ENCODE measurements at regions not wholly inside any gene's neighbourhood (a gene's known extent, or its start where the extent isn't known, plus 50 kb on each side); places are given as distances from the start of the nearest gene placed in this dataset.
"Not testable (repeated sequence)": the region's sequence is repeated elsewhere in the genome, so short reads cannot be mapped to it uniquely, and the experiment has no call there.

DNA sequence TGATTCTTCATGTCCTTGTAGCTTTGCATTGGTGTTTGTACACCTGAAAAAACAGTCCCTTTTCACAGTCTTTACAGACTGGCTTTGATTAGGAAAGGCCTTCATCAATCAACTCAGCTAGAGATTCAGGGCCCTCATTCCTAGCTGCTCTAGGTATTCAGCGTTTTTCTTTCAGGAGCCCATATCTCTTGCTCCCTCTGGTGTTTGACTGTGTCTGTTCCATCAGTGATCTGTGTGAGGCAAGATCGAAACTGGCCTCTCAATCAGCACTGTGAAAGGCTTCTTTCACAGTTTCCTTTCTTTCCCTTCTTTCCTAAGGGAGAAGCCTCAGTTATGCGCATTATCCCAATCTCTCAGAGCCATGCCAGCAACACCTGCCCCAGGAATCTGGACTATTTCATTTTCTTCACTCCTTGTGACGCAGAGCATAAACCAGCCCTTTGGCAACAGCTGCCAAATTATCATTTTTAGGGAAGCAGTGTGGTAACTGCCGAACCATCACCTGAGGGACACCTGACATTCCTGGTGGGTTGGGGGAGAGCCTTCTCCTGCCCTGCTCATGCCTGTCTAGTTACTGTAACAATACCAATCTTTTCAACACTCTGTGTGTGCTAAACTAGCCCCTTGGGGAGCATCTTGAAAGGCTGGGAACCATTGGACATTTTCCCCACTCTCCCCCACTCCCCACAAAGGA is 75.7 kb upstream of the CCDC71L start:
- H3K36me3 Mint-ChIP-seq (ENCODE audit: insufficient read depth, unreplicated experiment): no peaks in the 10 kb centered on the region
- H3K27me3 Mint-ChIP-seq (ENCODE audit: unreplicated experiment): no peaks in the 10 kb centered on the region
- peak overlapping the region; percentile 40 for H3K4me3 Mint-ChIP-seq (ENCODE audit: low read depth, unreplicated experiment)
- CTCF ChIA-PET: interaction anchor here (0.6 to 2.2 kb wide), 12 partner anchors 19 to 560 kb away, joined by 3 to 61 read pairs (median 4); partner anchors contain the start of genes CCDC71L and NAMPT
- intact Hi-C loops (cut with micrococcal nuclease; ENCODE audit: unreplicated experiment): loop anchor here (1.0 to 2.0 kb wide), 5 partner anchors 38 to 558 kb away; partner anchors contain the start of gene CCDC71L
- no peaks in the 10 kb centered on the region for H3K9me3 Mint-ChIP-seq (ENCODE audit: low read depth, unreplicated experiment)
- peaks cover 16% of the 10 kb centered on the region for H3K4me1 Mint-ChIP-seq (ENCODE audit: low read depth, unreplicated experiment)
- H3K27ac Mint-ChIP-seq (ENCODE audit: unreplicated experiment): peak overlapping the region; percentile 48
- no TSS peak for BruUV-seq (replicated peaks)
- TF ChIP-seq, protein P1, sequence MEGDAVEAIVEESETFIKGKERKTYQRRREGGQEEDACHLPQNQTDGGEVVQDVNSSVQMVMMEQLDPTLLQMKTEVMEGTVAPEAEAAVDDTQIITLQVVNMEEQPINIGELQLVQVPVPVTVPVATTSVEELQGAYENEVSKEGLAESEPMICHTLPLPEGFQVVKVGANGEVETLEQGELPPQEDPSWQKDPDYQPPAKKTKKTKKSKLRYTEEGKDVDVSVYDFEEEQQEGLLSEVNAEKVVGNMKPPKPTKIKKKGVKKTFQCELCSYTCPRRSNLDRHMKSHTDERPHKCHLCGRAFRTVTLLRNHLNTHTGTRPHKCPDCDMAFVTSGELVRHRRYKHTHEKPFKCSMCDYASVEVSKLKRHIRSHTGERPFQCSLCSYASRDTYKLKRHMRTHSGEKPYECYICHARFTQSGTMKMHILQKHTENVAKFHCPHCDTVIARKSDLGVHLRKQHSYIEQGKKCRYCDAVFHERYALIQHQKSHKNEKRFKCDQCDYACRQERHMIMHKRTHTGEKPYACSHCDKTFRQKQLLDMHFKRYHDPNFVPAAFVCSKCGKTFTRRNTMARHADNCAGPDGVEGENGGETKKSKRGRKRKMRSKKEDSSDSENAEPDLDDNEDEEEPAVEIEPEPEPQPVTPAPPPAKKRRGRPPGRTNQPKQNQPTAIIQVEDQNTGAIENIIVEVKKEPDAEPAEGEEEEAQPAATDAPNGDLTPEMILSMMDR (IDR thresholded peaks at IDR 0.05; ENCODE audit: unreplicated experiment): peak; percentile 30
- DNase-seq: peak; percentile 62

DNA sequence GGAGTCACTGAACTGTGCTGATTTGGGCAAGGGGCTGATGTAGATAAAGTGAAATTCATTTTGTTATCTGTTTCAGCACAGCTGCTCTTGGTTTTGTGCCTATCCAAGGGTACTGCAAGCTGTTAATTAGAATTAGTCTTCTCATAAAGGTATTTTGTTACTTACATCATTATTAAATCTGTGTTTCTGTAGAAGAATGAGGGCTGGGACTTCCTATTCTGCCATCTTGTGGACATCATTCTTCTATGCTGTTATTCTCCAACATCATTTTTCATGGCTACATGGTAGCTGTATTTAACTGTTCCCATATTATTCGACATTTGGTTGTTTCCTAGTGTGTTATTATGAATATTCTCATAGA is 76.2 kb upstream of the CCDC71L start:
- BruUV-seq (replicated peaks): no TSS peak
- CTCF ChIA-PET: interaction anchor here (1.0 to 2.2 kb wide), 7 partner anchors 38 to 560 kb away, joined by 3 to 61 read pairs (median 7); partner anchors contain the start of gene CCDC71L
- H3K27ac Mint-ChIP-seq (ENCODE audit: unreplicated experiment): peak overlapping the region; percentile 48
- H3K36me3 Mint-ChIP-seq (ENCODE audit: insufficient read depth, unreplicated experiment): no peaks in the 10 kb centered on the region
- DNase-seq: peak; percentile 4
- TF ChIP-seq, protein P1 (IDR thresholded peaks at IDR 0.05; ENCODE audit: unreplicated experiment): no peak
- intact Hi-C loops (cut with micrococcal nuclease; ENCODE audit: unreplicated experiment): loop anchor here (1.0 to 2.0 kb wide), 3 partner anchors 38 to 559 kb away; no protein-coding TSS in a partner anchor
- no peaks in the 10 kb centered on the region for H3K27me3 Mint-ChIP-seq (ENCODE audit: unreplicated experiment)
- H3K4me1 Mint-ChIP-seq (ENCODE audit: low read depth, unreplicated experiment): peaks cover 16% of the 10 kb centered on the region
- H3K4me3 Mint-ChIP-seq (ENCODE audit: low read depth, unreplicated experiment): peak overlapping the region; percentile 40
- H3K9me3 Mint-ChIP-seq (ENCODE audit: low read depth, unreplicated experiment): no peaks in the 10 kb centered on the region

DNA sequence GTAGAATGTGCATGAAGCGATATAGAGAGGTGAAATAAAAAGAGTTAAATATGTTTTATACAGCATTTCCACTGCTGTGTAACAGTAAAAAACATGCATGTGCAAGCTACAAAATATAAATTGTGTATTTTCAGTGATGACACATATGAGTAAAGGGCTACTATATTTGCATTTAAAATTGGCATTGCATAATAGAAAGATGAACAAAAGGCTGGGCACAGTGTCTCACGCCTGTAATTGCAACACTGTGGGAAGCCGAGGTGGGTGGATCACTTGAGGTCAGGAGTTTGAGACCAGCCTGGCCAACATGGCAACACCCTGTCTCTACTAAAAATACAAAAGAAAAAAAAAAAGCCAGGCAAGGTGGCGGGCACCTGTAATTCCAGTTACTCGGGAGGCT is 79.8 kb upstream of the CCDC71L start:
- no peak for DNase-seq
- Mint-ChIP-seq H3K27ac (ENCODE audit: unreplicated experiment) (no peak overlapping the region), H3K36me3 (ENCODE audit: insufficient read depth, unreplicated experiment) (no peaks in the 10 kb centered on the region), H3K9me3 (ENCODE audit: low read depth, unreplicated experiment) (no peaks in the 10 kb centered on the region), H3K4me1 (ENCODE audit: low read depth, unreplicated experiment) (peaks cover 14% of the 10 kb centered on the region), H3K4me3 (ENCODE audit: low read depth, unreplicated experiment) (no peak overlapping the region), H3K27me3 (ENCODE audit: unreplicated experiment) (no peaks in the 10 kb centered on the region)
- no TSS peak for BruUV-seq (replicated peaks)
- CTCF ChIA-PET: no interaction called here
- TF ChIP-seq, protein P1 (IDR thresholded peaks at IDR 0.05; ENCODE audit: unreplicated experiment): no peak
- intact Hi-C loops (cut with micrococcal nuclease; ENCODE audit: unreplicated experiment): no loop called here

DNA sequence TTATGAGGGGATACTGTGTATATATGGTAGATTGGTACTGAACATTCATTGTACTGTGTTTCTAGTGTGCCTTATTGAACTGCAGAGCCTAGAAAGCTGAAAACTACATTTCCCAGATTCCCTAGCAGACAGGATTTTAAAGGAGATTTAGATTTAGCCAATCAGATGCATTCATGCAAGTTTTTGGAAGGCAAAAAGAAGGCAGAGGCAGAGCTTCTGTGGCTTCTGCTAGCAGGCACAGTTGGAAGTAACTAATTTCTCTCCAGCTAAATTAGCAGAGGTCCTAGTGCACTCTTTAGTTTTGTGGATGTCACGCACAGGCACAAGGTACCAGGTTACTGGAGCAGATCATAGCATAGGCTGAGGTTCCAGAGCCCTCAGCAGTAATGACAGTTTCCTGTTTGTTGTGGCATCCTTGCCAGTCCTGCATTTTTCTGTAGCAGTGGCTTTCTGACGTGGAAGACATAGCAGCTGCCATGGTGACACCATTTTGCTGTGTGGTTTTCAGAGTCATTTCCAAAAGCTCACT is 83.7 kb upstream of the CCDC71L start:
- intact Hi-C loops (cut with micrococcal nuclease; ENCODE audit: unreplicated experiment): no loop called here
- Mint-ChIP-seq H3K9me3 (ENCODE audit: low read depth, unreplicated experiment) (no peaks in the 10 kb centered on the region), H3K27me3 (ENCODE audit: unreplicated experiment) (no peaks in the 10 kb centered on the region), H3K27ac (ENCODE audit: unreplicated experiment) (no peak overlapping the region), H3K4me3 (ENCODE audit: low read depth, unreplicated experiment) (no peak overlapping the region), H3K36me3 (ENCODE audit: insufficient read depth, unreplicated experiment) (no peaks in the 10 kb centered on the region), H3K4me1 (ENCODE audit: low read depth, unreplicated experiment) (no peaks in the 10 kb centered on the region)
- CTCF ChIA-PET: interaction anchor here (1.0 kb wide), 1 partner anchor 202 kb away, joined by 3 read pairs; no protein-coding TSS in a partner anchor
- TF ChIP-seq, protein P1 (IDR thresholded peaks at IDR 0.05; ENCODE audit: unreplicated experiment): no peak
- BruUV-seq (replicated peaks): no TSS peak
- no peak for DNase-seq

DNA sequence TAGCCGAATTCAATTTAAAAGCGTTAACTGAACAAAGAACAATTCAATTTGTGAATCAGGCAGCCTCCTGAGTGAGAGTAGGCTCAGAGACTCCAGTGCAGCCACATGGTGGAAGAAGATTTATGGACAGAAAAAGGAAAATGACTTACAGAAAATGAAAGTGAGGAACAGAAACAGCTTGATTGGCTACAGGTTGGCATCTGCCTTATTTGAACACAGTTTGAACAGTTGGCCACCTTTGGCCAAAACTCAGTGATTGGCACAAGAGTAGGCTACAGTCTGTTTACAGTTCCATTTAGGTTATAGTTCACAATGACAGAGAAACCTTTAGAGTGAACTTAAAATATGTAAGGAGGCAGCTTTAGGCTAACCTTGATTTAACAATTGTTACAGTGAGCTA is 86.3 kb upstream of the CCDC71L start:
- intact Hi-C loops (cut with micrococcal nuclease; ENCODE audit: unreplicated experiment); H3K4me1 Mint-ChIP-seq (ENCODE audit: low read depth, unreplicated experiment); DNase-seq; H3K27ac Mint-ChIP-seq (ENCODE audit: unreplicated experiment); H3K9me3 Mint-ChIP-seq (ENCODE audit: low read depth, unreplicated experiment); CTCF ChIA-PET; H3K27me3 Mint-ChIP-seq (ENCODE audit: unreplicated experiment); H3K36me3 Mint-ChIP-seq (ENCODE audit: insufficient read depth, unreplicated experiment); BruUV-seq (replicated peaks); H3K4me3 Mint-ChIP-seq (ENCODE audit: low read depth, unreplicated experiment): not testable (repeated sequence)
